Motor neuron (in vitro differentiated cells): ENCODE measurements at regions not wholly inside any gene's neighbourhood (a gene's known extent, or its start where the extent isn't known, plus 50 kb on each side); places are given as distances from the start of the nearest gene placed in this dataset.

Source experiments
- ATAC-seq, 8 experiments: fragments of 200-7000 bp; cut with Tn5 transposase; replicated peaks in 6 of 8; 2 replicates each; pipeline ENCODE4 v1.8.0; 2021; ENCODE audit warnings: mild to moderate bottlenecking in 8 of 8, moderate library complexity in 8 of 8
- H3K27ac ChIP-seq, 2 donors: fragments of 250-450 bp; sonication (Bioruptor Pico); 2 replicates each; pipeline ENCODE4 v1.9.0; 2021; ENCODE audit warnings: antibody characterized with exemption in 2 of 2, mild to moderate bottlenecking in 2 of 2, moderate library complexity in 1 of 2
- H3K4me1 ChIP-seq, 2 donors: fragments of 250-450 bp; sonication (Bioruptor Pico); replicated peaks in 1 of 2; 2 replicates each; pipeline ENCODE4 v1.6.1; 2021; ENCODE audit warnings: antibody characterized with exemption in 2 of 2, mild to moderate bottlenecking in 2 of 2, moderate library complexity in 1 of 2
- H3K4me3 ChIP-seq, 5 donors: fragments of 250-450 bp; sonication (Bioruptor Pico); 2 replicates each; pipeline ENCODE4 v1.9.0; 2021; ENCODE audit warnings: antibody characterized with exemption in 5 of 5, mild to moderate bottlenecking in 5 of 5, moderate library complexity in 4 of 5
- WGBS, 10 experiments: fragments of 450-650 bp; shearing (Covaris generic); methylation state at CpG; one replicate each; pipeline ENCODE4 v1.0.0; 2022; 5-methylcytosine and 5-hydroxymethylcytosine counted together
- in situ Hi-C, 9 experiments: fragments of 400-800 bp; cut with MboI; loops; one replicate each; pipeline ENCODE4 v1.15.0; 2021; ENCODE audit warnings: low sequenced_read_pairs in 9 of 9, low pct_unique_long_range_greater_than_20kb in 2 of 9; ENCODE audit not compliant: unreplicated experiment in 9 of 9

DNA sequence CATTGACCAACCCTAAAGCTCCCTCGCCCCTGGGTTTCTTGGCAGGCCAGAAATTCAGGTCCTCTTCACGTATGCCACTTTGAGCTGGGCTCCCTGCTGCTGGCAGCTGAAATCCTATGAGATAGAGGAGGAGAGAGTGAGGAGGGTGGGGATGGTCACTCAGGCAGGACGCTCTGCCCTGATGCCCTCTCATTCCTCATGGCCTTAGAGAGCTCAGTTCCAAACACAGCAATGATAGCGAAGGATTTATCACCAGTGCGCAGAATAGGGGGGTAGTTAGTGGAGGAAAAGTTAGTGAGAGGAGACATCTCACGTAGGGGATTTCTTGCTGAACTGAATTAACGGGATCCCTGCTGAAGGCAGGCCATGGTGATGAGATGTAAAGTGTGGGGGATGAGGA lies 84.2 kb upstream of the PMEPA1 start:
- WGBS, 10 experiments = 72 to 100% (median 94%) methylated on average over 1 to 6 of the region's 7 CpGs; no CpG with 5 or more reads in 4 of the 10 experiments
- ATAC-seq = no peak
- in situ Hi-C loops = no loop called here
- no peak overlapping the region for H3K4me3 ChIP-seq
- no peak overlapping the region for H3K27ac ChIP-seq
- no peaks in the 10 kb centered on the region for H3K4me1 ChIP-seq

GRCh38 chr20:57793421-57793820 lies 83.6 kb upstream of the PMEPA1 start:
- in situ Hi-C loops = no loop called here
- ATAC-seq = no peak
- WGBS, 10 experiments = 80% methylated on average over 4 of the region's 9 CpGs; no CpG with 5 or more reads in 9 of the 10 experiments
- no peaks in the 10 kb centered on the region for H3K4me1 ChIP-seq
- no peak overlapping the region for H3K4me3 ChIP-seq
- no peak overlapping the region for H3K27ac ChIP-seq

DNA sequence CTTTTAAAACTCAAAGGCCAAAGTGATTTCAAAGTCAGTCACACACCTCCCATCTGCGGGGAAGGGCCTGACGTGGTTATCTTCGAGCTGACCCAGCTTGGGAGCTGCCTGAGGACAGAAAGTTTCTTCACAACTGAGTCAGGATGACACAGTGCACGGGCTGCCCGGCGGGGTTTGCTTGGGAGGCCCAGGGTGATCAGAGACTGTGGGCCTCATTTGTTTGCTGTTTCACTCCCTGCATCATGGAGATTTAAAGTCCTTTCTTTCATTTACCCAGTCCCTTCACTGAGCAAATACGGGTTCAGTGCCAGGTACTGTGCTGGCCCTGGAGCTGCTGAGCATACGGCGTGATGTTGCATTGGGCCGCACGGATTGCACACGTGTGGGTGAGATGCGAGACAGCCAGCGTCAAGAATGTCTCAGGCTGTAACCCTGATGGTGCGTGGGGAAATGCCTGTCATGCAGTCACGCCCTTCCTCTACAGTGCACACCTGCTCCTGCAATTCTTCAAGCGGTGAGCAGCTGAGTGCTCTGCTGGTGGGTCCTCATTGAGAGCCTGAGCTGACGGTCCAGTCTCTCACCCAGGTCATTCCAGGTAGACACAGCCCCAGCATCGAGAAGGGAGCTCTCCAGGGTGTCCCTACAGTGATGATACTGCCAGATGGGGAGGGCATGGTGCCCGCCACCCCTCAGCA lies 82.7 kb upstream of the PMEPA1 start:
- WGBS, 10 experiments = 20 to 80% (median 74%) methylated on average over 1 to 10 of the region's 20 CpGs; no CpG with 5 or more reads in 3 of the 10 experiments
- peak in 4 of 8 experiments; percentile 8 to 50 (median 39) for ATAC-seq
- H3K4me3 ChIP-seq = no peak overlapping the region
- in situ Hi-C loops = no loop called here
- no peak overlapping the region for H3K27ac ChIP-seq
- H3K4me1 ChIP-seq = peaks cover 0 to 2% of the 10 kb centered on the region in 2 donors

GRCh38 chr20:57791966-57792365 lies 82.2 kb upstream of the PMEPA1 start:
- no peak overlapping the region for H3K27ac ChIP-seq
- peaks cover 0 to 4% of the 10 kb centered on the region in 2 donors for H3K4me1 ChIP-seq
- ATAC-seq = peak in 5 of 8 experiments; percentile 28 to 57 (median 54)
- in situ Hi-C loops = no loop called here
- 42 to 80% (median 70%) methylated on average over 1 to 6 of the region's 8 CpGs; no CpG with 5 or more reads in 2 of the 10 experiments for WGBS, 10 experiments
- no peak overlapping the region for H3K4me3 ChIP-seq

DNA sequence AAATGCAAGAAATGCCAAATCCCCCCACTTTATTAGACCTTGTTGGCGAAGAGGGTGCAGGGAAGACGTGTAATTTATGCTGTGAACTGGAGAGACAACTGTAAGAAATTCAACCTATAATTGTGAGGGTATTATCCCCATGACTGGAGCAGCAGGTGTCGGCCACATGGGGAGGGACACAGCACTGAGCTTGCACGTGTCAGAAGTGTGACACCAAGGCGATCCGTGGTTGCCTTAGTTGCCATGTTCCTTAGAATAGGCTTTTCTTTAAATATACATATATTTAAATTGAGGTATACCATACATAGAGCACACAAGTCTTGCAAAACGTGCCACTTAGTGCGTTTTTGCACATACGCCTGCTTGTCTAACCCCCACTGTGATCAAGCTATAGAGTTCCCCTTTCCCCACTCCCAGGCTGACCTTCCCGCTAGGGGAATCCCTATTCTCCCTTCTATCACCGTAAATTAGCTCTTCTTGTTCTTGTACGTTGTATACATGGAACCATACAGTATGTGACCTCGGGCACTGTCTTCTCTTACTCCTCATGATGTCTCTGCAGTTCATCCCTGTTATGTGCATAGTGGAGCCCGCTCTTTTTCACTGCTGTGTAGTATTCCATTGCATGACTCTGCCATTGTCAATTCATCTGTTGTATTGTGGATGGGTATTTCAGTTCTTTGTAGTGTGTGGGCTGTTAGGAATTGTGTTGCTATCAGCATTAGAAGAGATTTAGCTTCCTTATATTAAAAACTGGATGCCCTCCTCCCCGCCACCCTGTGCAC lies 81.6 kb upstream of the PMEPA1 start:
- 27 to 100% (median 82%) methylated on average over 1 to 15 of the region's 15 CpGs for WGBS, 10 experiments
- Histone ChIP-seq H3K4me3 (no peak overlapping the region), H3K27ac (no peak overlapping the region), H3K4me1 (peaks cover 0 to 4% of the 10 kb centered on the region in 2 donors)
- in situ Hi-C loops = no loop called here
- ATAC-seq = no peak

- in situ Hi-C loops = no loop called here
- Histone ChIP-seq H3K4me3 (no peak overlapping the region), H3K4me1 (peaks cover 0 to 4% of the 10 kb centered on the region in 2 donors), H3K27ac (no peak overlapping the region)
- whole genome bisulfite sequencing, 10 experiments = 43 to 100% (median 58%) methylated on average over 1 to 8 of the region's 8 CpGs; no CpG with 5 or more reads in 2 of the 10 experiments
- ATAC-seq = peak in 1 of 8 experiments; percentile 36
Observed at GRCh38 chr20:57790176-57790575, 80.4 kb upstream of the PMEPA1 start.

DNA sequence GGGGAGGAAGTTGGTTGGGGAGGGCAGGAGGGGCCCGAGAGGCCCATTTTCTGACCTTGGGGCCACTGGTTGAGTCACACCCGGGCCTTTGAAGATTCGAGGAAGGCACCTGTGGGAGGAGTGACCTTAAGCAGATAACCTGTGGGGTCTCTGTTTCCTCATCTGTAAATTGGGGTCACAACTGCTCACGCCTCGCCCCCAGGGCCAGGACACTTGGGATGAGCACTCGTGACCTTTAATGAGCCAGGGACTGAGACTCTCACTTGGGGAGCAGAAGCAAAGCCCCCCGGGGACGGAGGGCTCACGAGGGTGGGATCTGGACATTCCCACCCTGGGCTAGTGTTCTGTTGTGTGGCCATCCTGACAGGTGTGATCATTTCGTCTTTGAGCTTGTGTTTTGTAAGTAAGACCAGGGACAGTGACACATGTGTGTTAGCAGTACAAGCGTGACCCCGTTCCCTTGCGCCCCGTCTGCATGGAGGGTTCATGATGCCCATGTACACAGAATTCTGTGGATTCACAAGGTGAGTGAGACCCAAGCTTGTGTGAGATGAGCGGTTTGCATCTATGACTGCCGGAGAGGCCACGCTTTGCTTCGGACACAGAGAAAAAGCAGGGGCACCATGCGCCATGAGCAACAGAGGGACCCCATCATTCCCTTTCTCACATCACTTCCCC lies 79.3 kb upstream of the PMEPA1 start:
- in situ Hi-C loops = no loop called here
- WGBS, 10 experiments = 76 to 100% (median 84%) methylated on average over 2 to 8 of the region's 19 CpGs; no CpG with 5 or more reads in 3 of the 10 experiments
- Histone ChIP-seq H3K4me1 (peaks cover 0 to 4% of the 10 kb centered on the region in 2 donors), H3K27ac (no peak overlapping the region), H3K4me3 (no peak overlapping the region)
- ATAC-seq = no peak

GRCh38 chr20:57787990-57788781 lies 78.4 kb upstream of the PMEPA1 start:
- Histone ChIP-seq H3K4me1 (peaks cover 0 to 4% of the 10 kb centered on the region in 2 donors), H3K27ac (no peak overlapping the region), H3K4me3 (no peak overlapping the region)
- ATAC-seq = peak in 3 of 8 experiments; percentile 6 to 24 (median 14)
- in situ Hi-C loops = no loop called here
- WGBS, 10 experiments = 56 to 80% (median 66%) methylated on average over 1 to 7 of the region's 17 CpGs; no CpG with 5 or more reads in 4 of the 10 experiments

DNA sequence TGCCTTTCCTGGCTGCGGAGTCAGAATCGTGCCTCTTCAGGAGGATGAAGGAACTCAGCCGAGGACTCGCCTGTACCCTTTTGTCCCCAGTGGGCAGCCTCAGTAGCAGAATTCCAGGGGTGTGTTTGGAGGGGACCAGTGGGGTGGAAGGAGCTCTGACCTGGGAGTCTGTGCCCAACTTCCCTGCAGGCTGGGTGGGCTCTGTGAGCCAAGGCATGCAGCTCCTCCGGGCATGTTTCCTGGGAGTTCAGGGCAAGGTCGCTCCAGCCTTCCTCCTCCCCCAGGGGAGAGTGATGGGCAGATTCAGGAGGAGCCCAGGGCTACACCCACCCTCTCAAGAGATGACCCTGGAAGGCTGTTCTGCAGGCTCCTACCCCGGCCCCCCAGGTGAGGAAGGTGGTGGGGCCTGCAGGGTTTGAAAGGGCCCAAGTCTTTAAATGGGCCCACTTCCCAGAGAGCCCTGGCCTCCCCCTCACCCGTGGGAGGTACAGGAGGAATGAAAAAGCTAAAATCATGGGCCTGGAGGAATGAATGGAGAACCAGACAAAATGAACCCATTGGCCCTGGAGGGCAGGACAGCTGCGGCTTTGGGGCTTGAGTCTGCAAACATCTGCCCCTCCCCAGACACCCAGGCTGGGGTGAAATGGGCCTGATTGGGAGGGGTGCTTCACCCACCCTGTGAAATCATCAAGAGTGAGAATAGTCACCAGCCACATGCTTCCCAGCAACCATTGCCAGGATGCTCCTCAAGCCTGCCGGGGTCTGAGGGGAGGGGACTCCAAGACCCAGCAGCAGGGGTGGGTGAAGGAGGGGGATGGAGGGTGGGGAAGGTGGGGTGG lies 77.6 kb upstream of the PMEPA1 start:
- peak in 5 of 8 experiments; percentile 14 to 82 (median 31) for ATAC-seq
- WGBS, 10 experiments = 20 to 95% (median 45%) methylated on average over 1 to 4 of the region's 10 CpGs; no CpG with 5 or more reads in 3 of the 10 experiments
- Histone ChIP-seq H3K27ac (no peak overlapping the region), H3K4me3 (no peak overlapping the region), H3K4me1 (peaks cover 0 to 4% of the 10 kb centered on the region in 2 donors)
- in situ Hi-C loops = no loop called here

DNA sequence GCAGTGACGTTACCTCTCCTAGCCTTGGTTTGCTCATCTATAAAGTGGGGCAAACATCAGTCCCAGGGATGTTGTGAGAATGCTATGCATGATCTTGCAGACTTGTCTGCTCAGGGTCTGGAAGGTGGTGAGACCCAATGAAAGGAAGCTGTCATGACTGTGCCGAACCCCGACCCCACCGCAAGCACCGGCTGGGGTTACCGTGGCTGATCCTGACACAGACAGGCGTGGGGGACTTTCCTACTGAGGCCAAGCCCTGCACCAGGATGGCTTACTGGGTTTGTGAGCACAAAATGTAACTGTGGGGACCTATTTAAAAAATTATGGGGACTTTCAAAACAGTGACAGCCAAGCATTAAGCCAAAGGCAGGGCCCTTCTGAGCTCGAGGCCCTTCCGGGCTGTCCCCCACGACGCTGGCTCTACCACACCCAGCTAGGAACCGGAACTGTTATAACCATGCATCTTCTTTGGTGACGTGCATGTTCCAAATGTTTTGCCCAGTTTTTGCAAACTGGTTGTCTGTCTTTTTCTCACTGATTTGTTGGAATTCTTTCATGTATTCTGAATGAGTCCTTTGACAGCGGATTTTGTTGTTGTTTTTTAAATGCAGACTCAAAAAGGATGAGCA lies 76.6 kb upstream of the PMEPA1 start:
- peaks cover 0 to 4% of the 10 kb centered on the region in 2 donors for H3K4me1 ChIP-seq
- no peak overlapping the region for H3K27ac ChIP-seq
- in situ Hi-C loops = no loop called here
- 11 to 91% (median 78%) methylated on average over 1 to 13 of the region's 14 CpGs; no CpG with 5 or more reads in 2 of the 10 experiments for WGBS, 10 experiments
- no peak overlapping the region for H3K4me3 ChIP-seq
- peak in 2 of 8 experiments; percentile 28 to 79 for ATAC-seq

- no peak for ATAC-seq
- in situ Hi-C loops = no loop called here
- WGBS, 10 experiments = 92 to 100% methylated on average over 1 to 2 of the region's 6 CpGs; no CpG with 5 or more reads in 8 of the 10 experiments
- no peak overlapping the region for H3K27ac ChIP-seq
- H3K4me3 ChIP-seq = no peak overlapping the region
- peaks cover 0 to 4% of the 10 kb centered on the region in 2 donors for H3K4me1 ChIP-seq
Observed at GRCh38 chr20:57785720-57786119, 75.9 kb upstream of the PMEPA1 start.
